Uterus (tissue), 3 donors: ENCODE measurements at regions not wholly inside any gene's neighbourhood (a gene's known extent, or its start where the extent isn't known, plus 50 kb on each side); places are given as distances from the start of the nearest gene placed in this dataset.

Experiments used
- DNase-seq, 2 donors: peaks; one replicate each; pipeline ENCODE4 v3.0.0-alpha.2; 2019 to 2020
- H3K27ac ChIP-seq, 2 donors: fragments of 200-600 bp; sonication (generic); 1 replicate in 1 of 2; 2 replicates in 1 of 2; pipeline ENCODE4 v1.5.1; 2016 to 2018
- H3K27me3 ChIP-seq, 2 donors: fragments of 200-600 bp; sonication (generic); one replicate each; pipeline ENCODE4 v1.5.1; 2018 to 2019; ENCODE audit warnings: control low read depth in 1 of 2
- H3K36me3 ChIP-seq, 2 donors: fragments of 200-600 bp; sonication (generic); one replicate each; pipeline ENCODE4 v1.5.1; 2019; ENCODE audit warnings: control low read depth in 1 of 2
- H3K4me1 ChIP-seq, 2 donors: fragments of 200-600 bp; sonication (generic); one replicate each; pipeline ENCODE4 v1.5.1; 2018 to 2019; ENCODE audit warnings: control low read depth in 1 of 2
- H3K4me3 ChIP-seq, 2 donors: fragments of 200-600 bp; sonication (generic); 1 replicate in 1 of 2; 2 replicates in 1 of 2; pipeline ENCODE4 v1.5.1; 2018 to 2019; ENCODE audit warnings: mild to moderate bottlenecking in 1 of 2
- H3K9me3 ChIP-seq, 2 donors: fragments of 200-600 bp; sonication (generic); one replicate each; pipeline ENCODE4 v1.5.1; 2019; ENCODE audit warnings: control low read depth in 1 of 2
- CTCF ChIP-seq, 4 experiments: fragments of 200-600 bp in 2 of 4; fragments of 450-650 bp in 2 of 4; sonication (generic) in 2 of 4; IDR thresholded peaks; one replicate each; pipeline ENCODE4 v1.5.1; 2016 to 2019; ENCODE audit warnings: antibody characterized with exemption in 4 of 4, mild to moderate bottlenecking in 2 of 4, moderate library complexity in 1 of 4
- POLR2A ChIP-seq, 2 donors: fragments of 450-650 bp; IDR thresholded peaks; one replicate each; pipeline ENCODE4 v1.6.1; 2016; ENCODE audit warnings: antibody characterized with exemption in 2 of 2, mild to moderate bottlenecking in 1 of 2, moderate library complexity in 1 of 2
- intact Hi-C: fragments of 100-400 bp; cut with DNase I; formaldehyde crosslinking; loops from one replicate; pipeline ENCODE4 v1.15.1; 2023; ENCODE audit warnings: low total_unique reads
- donor health status: DM: yes; HTN: yes; CAD: no.

GRCh38 chr18:60646725-60647124, 274.1 kb upstream of the MC4R start:
- Histone ChIP-seq H3K36me3 (no peaks in the 10 kb centered on the region), H3K27ac (no peak overlapping the region), H3K27me3 (peaks cover 0 to 3% of the 10 kb centered on the region in 2 donors), H3K4me1 (no peaks in the 10 kb centered on the region), H3K4me3 (no peak overlapping the region), H3K9me3 (no peaks in the 10 kb centered on the region)
- DNase-seq, result no peak
- intact Hi-C loops, result no loop called here
- TF ChIP-seq POLR2A (IDR thresholded peaks at IDR 0.05) (no peak), CTCF (IDR thresholded peaks at IDR 0.05) (no peak)

- TF ChIP-seq CTCF (IDR thresholded peaks at IDR 0.05) (no peak), POLR2A (IDR thresholded peaks at IDR 0.05) (no peak)
- Histone ChIP-seq H3K4me1 (no peaks in the 10 kb centered on the region), H3K27ac (no peak overlapping the region), H3K4me3 (no peak overlapping the region), H3K36me3 (no peaks in the 10 kb centered on the region), H3K27me3 (peaks cover 0 to 3% of the 10 kb centered on the region in 2 donors), H3K9me3 (no peaks in the 10 kb centered on the region)
- no peak for DNase-seq
- intact Hi-C loops, result no loop called here
Measured at GRCh38 chr18:60649107-60649506, 276.5 kb upstream of the MC4R start.

GRCh38 chr18:60649842-60650536, 277.4 kb upstream of the MC4R start:
- no peaks in the 10 kb centered on the region for H3K36me3 ChIP-seq
- no peaks in the 10 kb centered on the region for H3K9me3 ChIP-seq
- H3K4me1 ChIP-seq, result no peaks in the 10 kb centered on the region
- no peak for TF ChIP-seq CTCF (IDR thresholded peaks at IDR 0.05)
- TF ChIP-seq POLR2A (IDR thresholded peaks at IDR 0.05), result no peak
- peaks cover 0 to 3% of the 10 kb centered on the region in 2 donors for H3K27me3 ChIP-seq
- H3K4me3 ChIP-seq, result no peak overlapping the region
- intact Hi-C loops, result no loop called here
- no peak for DNase-seq
- H3K27ac ChIP-seq, result no peak overlapping the region

- Histone ChIP-seq H3K36me3 (no peaks in the 10 kb centered on the region), H3K4me3 (no peak overlapping the region), H3K27me3 (no peaks in the 10 kb centered on the region), H3K9me3 (no peaks in the 10 kb centered on the region), H3K4me1 (no peaks in the 10 kb centered on the region), H3K27ac (no peak overlapping the region)
- no peak for TF ChIP-seq CTCF (IDR thresholded peaks at IDR 0.05)
- TF ChIP-seq POLR2A (IDR thresholded peaks at IDR 0.05), result no peak
- intact Hi-C loops, result no loop called here
- DNase-seq, result no peak
Measured at GRCh38 chr18:60654298-60654697, 281.7 kb upstream of the MC4R start.

- intact Hi-C loops, result no loop called here
- no peaks in the 10 kb centered on the region for H3K27me3 ChIP-seq
- no peak for DNase-seq
- no peak overlapping the region for H3K4me3 ChIP-seq
- no peak overlapping the region for H3K27ac ChIP-seq
- no peaks in the 10 kb centered on the region for H3K36me3 ChIP-seq
- H3K4me1 ChIP-seq, result no peaks in the 10 kb centered on the region
- no peaks in the 10 kb centered on the region for H3K9me3 ChIP-seq
- TF ChIP-seq CTCF (IDR thresholded peaks at IDR 0.05) (no peak), POLR2A (IDR thresholded peaks at IDR 0.05) (no peak)
Measured at GRCh38 chr18:60656553-60656952, 284.0 kb upstream of the MC4R start.
